Smooth muscle cell (in vitro differentiated cells): ENCODE measurements at regions not wholly inside any gene's neighbourhood (a gene's known extent, or its start where the extent isn't known, plus 50 kb on each side); places are given as distances from the start of the nearest gene placed in this dataset.
"Not testable (repeated sequence)": the region's sequence is repeated elsewhere in the genome, so short reads cannot be mapped to it uniquely, and the experiment has no call there.

ENCODE experiments used
- DNase-seq: peaks from one replicate; lab custom pipeline; 2025; ENCODE audit not compliant: unreplicated experiment; lab: John Stamatoyannopoulos, UW
- H2AFZ ChIP-seq: fragments of 200-600 bp; sonication (generic); 2 replicates; pipeline ENCODE4 v1.6.0; 2016; ENCODE audit warnings: antibody characterized with exemption, low read depth, mild to moderate bottlenecking
- H3F3A ChIP-seq: fragments of 200-600 bp; sonication (generic); 2 replicates; pipeline ENCODE4 v1.6.0; 2017; ENCODE audit warnings: antibody characterized with exemption, low read depth
- H3K27ac ChIP-seq: fragments of 200-600 bp; sonication (generic); 2 replicates; pipeline ENCODE4 v1.5.1; 2016; ENCODE audit warnings: low read depth, mild to moderate bottlenecking
- H3K27me3 ChIP-seq: fragments of 200-600 bp; sonication (generic); 2 replicates; pipeline ENCODE4 v1.6.1; 2016; ENCODE audit warnings: low read depth, mild to moderate bottlenecking
- H3K36me3 ChIP-seq: fragments of 200-600 bp; sonication (generic); 2 replicates; pipeline ENCODE4 v1.5.1; 2016; ENCODE audit warnings: low read depth
- H3K4me1 ChIP-seq: fragments of 200-600 bp; sonication (generic); 2 replicates; pipeline ENCODE4 v1.5.1; 2016; ENCODE audit warnings: low read depth
- H3K4me2 ChIP-seq: fragments of 200-600 bp; sonication (generic); 2 replicates; pipeline ENCODE4 v1.6.0; 2016; ENCODE audit warnings: mild to moderate bottlenecking
- H3K4me3 ChIP-seq: fragments of 200-600 bp; sonication (generic); 2 replicates; pipeline ENCODE4 v1.5.1; 2016; ENCODE audit warnings: mild to moderate bottlenecking
- H3K79me2 ChIP-seq: fragments of 200-600 bp; sonication (generic); 2 replicates; pipeline ENCODE4 v1.6.0; 2016; ENCODE audit warnings: low read depth, mild to moderate bottlenecking
- H3K9ac ChIP-seq: fragments of 200-600 bp; sonication (generic); 2 replicates; pipeline ENCODE4 v1.6.0; 2016; ENCODE audit warnings: low read depth
- H3K9me3 ChIP-seq: fragments of 200-600 bp; sonication (generic); replicated peaks from 2 replicates; pipeline ENCODE4 v1.5.1; 2016; ENCODE audit warnings: low read depth
- H4K20me1 ChIP-seq: fragments of 200-600 bp; sonication (generic); 2 replicates; pipeline ENCODE4 v1.6.0; 2016; ENCODE audit warnings: low read depth
- CTCF ChIP-seq: fragments of 200-600 bp; sonication (generic); IDR thresholded peaks from 2 replicates; pipeline ENCODE4 v1.5.1; 2017; ENCODE audit warnings: borderline replicate concordance, mild to moderate bottlenecking, antibody characterized with exemption; ENCODE audit not compliant: insufficient read depth, poor library complexity, severe bottlenecking
- WGBS: methylation state at CpG from one replicate; pipeline ENCODE4 v1.1.7; 2016; ENCODE audit warnings: low lambda C conversion rate; 5-methylcytosine and 5-hydroxymethylcytosine counted together

- Histone ChIP-seq H3K79me2 (no peaks in the 10 kb centered on the region), H3K9me3 (no peaks in the 10 kb centered on the region), H3K9ac (no peak overlapping the region), H3K27me3 (no peaks in the 10 kb centered on the region), H3K27ac (no peak overlapping the region), H3K36me3 (no peaks in the 10 kb centered on the region), H2AFZ (no peak overlapping the region), H3K4me1 (peaks cover 12% of the 10 kb centered on the region), H3K4me2 (no peak overlapping the region), H4K20me1 (no peaks in the 10 kb centered on the region), H3F3A (peaks cover 12% of the 10 kb centered on the region), H3K4me3 (no peak overlapping the region)
- DNase-seq: no peak
- TF ChIP-seq CTCF: no peak
Observed at GRCh38 chr2:146979746-146980145, 865.1 kb upstream of the ACVR2A start.

- Histone ChIP-seq H4K20me1 (no peaks in the 10 kb centered on the region), H2AFZ (no peak overlapping the region), H3K9ac (no peak overlapping the region), H3K4me2 (no peak overlapping the region), H3K79me2 (no peaks in the 10 kb centered on the region), H3K4me3 (no peak overlapping the region), H3K9me3 (no peaks in the 10 kb centered on the region), H3K27ac (no peak overlapping the region), H3K36me3 (no peaks in the 10 kb centered on the region), H3K4me1 (peaks cover 5% of the 10 kb centered on the region), H3F3A (peaks cover 12% of the 10 kb centered on the region), H3K27me3 (no peaks in the 10 kb centered on the region)
- TF ChIP-seq CTCF: no peak
- 91% methylated on average over 5 of the region's 5 CpGs for WGBS
- DNase-seq: no peak
Observed at GRCh38 chr2:146978577-146979555, 866.0 kb upstream of the ACVR2A start.

- not testable (repeated sequence) for H3K4me2 ChIP-seq, DNase-seq, H3K27ac ChIP-seq, H3K79me2 ChIP-seq, H3K9ac ChIP-seq, H4K20me1 ChIP-seq, H2AFZ ChIP-seq, H3K36me3 ChIP-seq, H3K4me3 ChIP-seq, H3K27me3 ChIP-seq, H3K9me3 ChIP-seq, H3F3A ChIP-seq, H3K4me1 ChIP-seq
- WGBS: 95% methylated on average over 4 of the region's 4 CpGs
Observed at GRCh38 chr2:146970981-146971380, 873.8 kb upstream of the ACVR2A start.

- H3K9ac ChIP-seq, H3F3A ChIP-seq, H3K79me2 ChIP-seq, H3K4me1 ChIP-seq, H2AFZ ChIP-seq, H3K4me2 ChIP-seq, H4K20me1 ChIP-seq, H3K9me3 ChIP-seq, H3K27me3 ChIP-seq, H3K4me3 ChIP-seq, H3K36me3 ChIP-seq, DNase-seq, H3K27ac ChIP-seq: not testable (repeated sequence)
- 84% methylated on average over 3 of the region's 3 CpGs for WGBS
Observed at GRCh38 chr2:146969703-146970102, 875.1 kb upstream of the ACVR2A start.
